Hepatocyte (in vitro differentiated cells): ENCODE measurements at regions not wholly inside any gene's neighbourhood (a gene's known extent, or its start where the extent isn't known, plus 50 kb on each side); places are given as distances from the start of the nearest gene placed in this dataset.
"Not testable (repeated sequence)": the region's sequence is repeated elsewhere in the genome, so short reads cannot be mapped to it uniquely, and the experiment has no call there.

ENCODE experiments used
- DNase-seq: peaks from one replicate; pipeline ENCODE4 v3.0.0-alpha.2; 2016; ENCODE audit warnings: low spot score
- H2AFZ ChIP-seq: fragments of 200-600 bp; sonication (generic); 2 replicates; pipeline ENCODE4 v1.6.0; 2016; ENCODE audit warnings: antibody characterized with exemption, mild to moderate bottlenecking
- H3K27ac ChIP-seq: fragments of 200-600 bp; sonication (generic); 2 replicates; pipeline ENCODE4 v1.5.1; 2016; ENCODE audit warnings: mild to moderate bottlenecking
- H3K27me3 ChIP-seq: fragments of 200-600 bp; sonication (generic); 2 replicates; pipeline ENCODE4 v1.6.1; 2016
- H3K36me3 ChIP-seq: fragments of 200-600 bp; sonication (generic); replicated peaks from 2 replicates; pipeline ENCODE4 v1.5.1; 2016; ENCODE audit warnings: low read depth; ENCODE audit not compliant: insufficient read depth
- H3K4me1 ChIP-seq: fragments of 200-600 bp; sonication (generic); 2 replicates; pipeline ENCODE4 v1.5.1; 2016; ENCODE audit warnings: mild to moderate bottlenecking, moderate library complexity; ENCODE audit not compliant: insufficient read depth
- H3K4me2 ChIP-seq: fragments of 200-600 bp; sonication (generic); 2 replicates; pipeline ENCODE4 v1.6.0; 2016
- H3K4me3 ChIP-seq: fragments of 200-600 bp; sonication (generic); 2 replicates; pipeline ENCODE4 v1.5.1; 2016; ENCODE audit warnings: mild to moderate bottlenecking
- H3K79me2 ChIP-seq: fragments of 200-600 bp; sonication (generic); 2 replicates; pipeline ENCODE4 v1.6.0; 2017; ENCODE audit warnings: mild to moderate bottlenecking
- H3K9me2 ChIP-seq: fragments of 200-600 bp; sonication (generic); replicated peaks from 2 replicates; pipeline ENCODE4 v1.6.0; 2017; ENCODE audit warnings: mild to moderate bottlenecking; ENCODE audit not compliant: insufficient read depth
- H3K9me3 ChIP-seq: fragments of 200-600 bp; sonication (generic); 2 replicates; pipeline ENCODE4 v1.5.1; 2016; ENCODE audit warnings: low read depth, mild to moderate bottlenecking
- H4K20me1 ChIP-seq: fragments of 200-600 bp; sonication (generic); 2 replicates; pipeline ENCODE4 v1.6.0; 2016; ENCODE audit warnings: mild to moderate bottlenecking; ENCODE audit not compliant: insufficient read depth, poor library complexity, severe bottlenecking
- EZH2 ChIP-seq: fragments of 200-600 bp; sonication (generic); IDR thresholded peaks from 2 replicates; pipeline ENCODE4 v1.6.1; 2016; ENCODE audit warnings: antibody characterized with exemption, mild to moderate bottlenecking, borderline replicate concordance
- EZH2phosphoT487 ChIP-seq: fragments of 200-600 bp; sonication (generic); IDR thresholded peaks from one replicate; pipeline ENCODE4 v1.6.1; 2018; ENCODE audit warnings: antibody characterized with exemption, mild to moderate bottlenecking, low read depth, moderate library complexity; ENCODE audit not compliant: unreplicated experiment, severe bottlenecking
- WGBS: methylation state at CpG from one replicate; pipeline ENCODE4 v1.1.6; 2016; ENCODE audit warnings: low lambda C conversion rate; ENCODE audit errors: missing lambda C conversion rate; 5-methylcytosine and 5-hydroxymethylcytosine counted together
- TF ChIP-seq, protein P1 (sequence below): fragments of 200-600 bp; sonication (generic); IDR thresholded peaks from 2 replicates; pipeline ENCODE4 v1.5.1; 2016; ENCODE audit warnings: antibody characterized with exemption, mild to moderate bottlenecking; ENCODE audit not compliant: poor library complexity

- H3K4me3 ChIP-seq, H3K4me2 ChIP-seq, H3K79me2 ChIP-seq, H3K27ac ChIP-seq, H3K4me1 ChIP-seq, DNase-seq, H3K9me3 ChIP-seq, H2AFZ ChIP-seq, H3K36me3 ChIP-seq, H3K9me2 ChIP-seq, H3K27me3 ChIP-seq, H4K20me1 ChIP-seq: not testable (repeated sequence)
- 55% methylated on average over 4 of the region's 4 CpGs for WGBS
Measured at GRCh38 chr17:22213169-22213568, 520.8 kb downstream of the KCNJ18 start.

- no peak overlapping the region for H3K4me3 ChIP-seq
- no peak overlapping the region for H3K4me2 ChIP-seq
- no peak overlapping the region for H2AFZ ChIP-seq
- no peaks in the 10 kb centered on the region for H3K79me2 ChIP-seq
- H4K20me1 ChIP-seq: no peaks in the 10 kb centered on the region
- 92% methylated on average over 27 of the region's 27 CpGs for WGBS
- no peaks in the 10 kb centered on the region for H3K27me3 ChIP-seq
- H3K9me2 ChIP-seq: no peaks in the 10 kb centered on the region
- H3K27ac ChIP-seq: no peak overlapping the region
- H3K4me1 ChIP-seq: no peaks in the 10 kb centered on the region
- no peaks in the 10 kb centered on the region for H3K9me3 ChIP-seq
- no peaks in the 10 kb centered on the region for H3K36me3 ChIP-seq
- no peak for DNase-seq
- TF ChIP-seq, protein P1, sequence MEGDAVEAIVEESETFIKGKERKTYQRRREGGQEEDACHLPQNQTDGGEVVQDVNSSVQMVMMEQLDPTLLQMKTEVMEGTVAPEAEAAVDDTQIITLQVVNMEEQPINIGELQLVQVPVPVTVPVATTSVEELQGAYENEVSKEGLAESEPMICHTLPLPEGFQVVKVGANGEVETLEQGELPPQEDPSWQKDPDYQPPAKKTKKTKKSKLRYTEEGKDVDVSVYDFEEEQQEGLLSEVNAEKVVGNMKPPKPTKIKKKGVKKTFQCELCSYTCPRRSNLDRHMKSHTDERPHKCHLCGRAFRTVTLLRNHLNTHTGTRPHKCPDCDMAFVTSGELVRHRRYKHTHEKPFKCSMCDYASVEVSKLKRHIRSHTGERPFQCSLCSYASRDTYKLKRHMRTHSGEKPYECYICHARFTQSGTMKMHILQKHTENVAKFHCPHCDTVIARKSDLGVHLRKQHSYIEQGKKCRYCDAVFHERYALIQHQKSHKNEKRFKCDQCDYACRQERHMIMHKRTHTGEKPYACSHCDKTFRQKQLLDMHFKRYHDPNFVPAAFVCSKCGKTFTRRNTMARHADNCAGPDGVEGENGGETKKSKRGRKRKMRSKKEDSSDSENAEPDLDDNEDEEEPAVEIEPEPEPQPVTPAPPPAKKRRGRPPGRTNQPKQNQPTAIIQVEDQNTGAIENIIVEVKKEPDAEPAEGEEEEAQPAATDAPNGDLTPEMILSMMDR: no peak
- TF ChIP-seq EZH2phosphoT487 (no peak), EZH2 (no peak)
Measured at GRCh38 chr17:22217135-22217534, 524.8 kb downstream of the KCNJ18 start.

- no peak for TF ChIP-seq EZH2
- TF ChIP-seq, protein P1: no peak
- TF ChIP-seq EZH2phosphoT487: no peak
- Histone ChIP-seq H3K36me3 (no peaks in the 10 kb centered on the region), H3K4me3 (no peak overlapping the region), H3K27ac (no peak overlapping the region), H3K9me2 (no peaks in the 10 kb centered on the region), H3K4me2 (no peak overlapping the region), H3K4me1 (no peaks in the 10 kb centered on the region), H3K9me3 (no peaks in the 10 kb centered on the region), H3K79me2 (no peaks in the 10 kb centered on the region), H4K20me1 (no peaks in the 10 kb centered on the region), H2AFZ (no peak overlapping the region), H3K27me3 (no peaks in the 10 kb centered on the region)
- WGBS: 60% methylated on average over 8 of the region's 8 CpGs
- DNase-seq: no peak
Measured at GRCh38 chr17:22221344-22221743, 529.0 kb downstream of the KCNJ18 start.

- H3K9me2 ChIP-seq, H3K27ac ChIP-seq, H3K4me2 ChIP-seq, H3K4me1 ChIP-seq, DNase-seq, H3K27me3 ChIP-seq, H2AFZ ChIP-seq, H3K36me3 ChIP-seq, H3K79me2 ChIP-seq, H4K20me1 ChIP-seq, H3K9me3 ChIP-seq, H3K4me3 ChIP-seq: not testable (repeated sequence)
- 96% methylated on average over 3 of the region's 3 CpGs for WGBS
Measured at GRCh38 chr17:22226477-22226876, 534.2 kb downstream of the KCNJ18 start.

DNA sequence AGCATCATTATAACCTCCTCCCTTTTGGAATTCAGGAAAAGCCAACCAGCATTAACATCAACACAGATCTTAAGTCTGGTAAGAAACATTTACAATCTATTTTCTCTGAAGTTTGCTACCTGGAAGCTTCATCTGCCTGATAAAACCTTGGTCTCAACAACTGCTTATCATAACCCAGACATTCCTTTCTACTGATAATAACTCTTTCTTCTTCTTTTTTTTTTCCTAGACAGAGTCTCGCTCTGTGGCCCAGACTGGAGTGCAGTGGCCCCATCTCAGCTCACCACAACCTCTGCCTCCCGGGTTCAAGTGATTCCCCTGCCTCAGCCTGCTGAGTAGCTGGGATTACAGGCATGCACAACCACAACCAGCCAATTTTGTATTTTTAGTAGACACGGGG lies 534.6 kb downstream of the KCNJ18 start:
- not testable (repeated sequence) for H4K20me1 ChIP-seq, H3K4me3 ChIP-seq, H3K27ac ChIP-seq, H3K4me1 ChIP-seq, H3K9me2 ChIP-seq, H2AFZ ChIP-seq, H3K4me2 ChIP-seq, H3K27me3 ChIP-seq, H3K79me2 ChIP-seq, H3K9me3 ChIP-seq, H3K36me3 ChIP-seq, DNase-seq
- WGBS: 75% methylated on average over 3 of the region's 3 CpGs

- not testable (repeated sequence) for H3K4me1 ChIP-seq, H3K9me3 ChIP-seq, H3K27ac ChIP-seq, H3K27me3 ChIP-seq, H3K9me2 ChIP-seq, H2AFZ ChIP-seq, H3K79me2 ChIP-seq, H3K4me2 ChIP-seq, DNase-seq, H4K20me1 ChIP-seq, H3K36me3 ChIP-seq, H3K4me3 ChIP-seq
- WGBS: 65% methylated on average over 5 of the region's 5 CpGs
Measured at GRCh38 chr17:22227699-22228553, 535.6 kb downstream of the KCNJ18 start.

DNA sequence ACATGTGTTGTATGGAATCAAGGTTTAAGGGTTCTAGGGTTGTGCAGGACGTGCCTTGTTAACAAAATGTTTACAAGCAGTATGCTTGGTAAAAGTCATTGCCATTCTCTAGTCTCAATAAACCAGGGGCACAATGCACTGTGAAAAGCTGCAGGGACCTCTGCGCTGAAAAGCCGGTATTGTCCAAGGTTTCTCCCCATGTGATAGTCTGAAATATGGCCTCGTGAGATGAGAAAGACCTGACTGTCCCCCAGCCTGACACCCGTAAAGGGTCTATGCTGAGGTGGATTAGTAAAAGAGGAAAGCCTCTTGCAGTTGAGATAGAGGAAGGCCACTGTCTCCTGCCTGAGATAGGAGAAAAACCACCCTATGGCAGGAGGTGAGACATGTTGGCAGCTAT lies 537.5 kb downstream of the KCNJ18 start:
- not testable (repeated sequence) for H4K20me1 ChIP-seq, H3K27ac ChIP-seq, H3K36me3 ChIP-seq, H3K4me1 ChIP-seq, H3K4me3 ChIP-seq, H3K9me2 ChIP-seq, H3K27me3 ChIP-seq, H3K4me2 ChIP-seq, DNase-seq, H2AFZ ChIP-seq, H3K79me2 ChIP-seq
- 65% methylated on average over 5 of the region's 5 CpGs for WGBS
- peaks cover 11% of the 10 kb centered on the region for H3K9me3 ChIP-seq
